ENCODE measurements at regions not wholly inside any gene's neighbourhood (a gene's known extent, or its start where the extent isn't known, plus 50 kb on each side); places are given as distances from the start of the nearest gene placed in this dataset.

DNA sequence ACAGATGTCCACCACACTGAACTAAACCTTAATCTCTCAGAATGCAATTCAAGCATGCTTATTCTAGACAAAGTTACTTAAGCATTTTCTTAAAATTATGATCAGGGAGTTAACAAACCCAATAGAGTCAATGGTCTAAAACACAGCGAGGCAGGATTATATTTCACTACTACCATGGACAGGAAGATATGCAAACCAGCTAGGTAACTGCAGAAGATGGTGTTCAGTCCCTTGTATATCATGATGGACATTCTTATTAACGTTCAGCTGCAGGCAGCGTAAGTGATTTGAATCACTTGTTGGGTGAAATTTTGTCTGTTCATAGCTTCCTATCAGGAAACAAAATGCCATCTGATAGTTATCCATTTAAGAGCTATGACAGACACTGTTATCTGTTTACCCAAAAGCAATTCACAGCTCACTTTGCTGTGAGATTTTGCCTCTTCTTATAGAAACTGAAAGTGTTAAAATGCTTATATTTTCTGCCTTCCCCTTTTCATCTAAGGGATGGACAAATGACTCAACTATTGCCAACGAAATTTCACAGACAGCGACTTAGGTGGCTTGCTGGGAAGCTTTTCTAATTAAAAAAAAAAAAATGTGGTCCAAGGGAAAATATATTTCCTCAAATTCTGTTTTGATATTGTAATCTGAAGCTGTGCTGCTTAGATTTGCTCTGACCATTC lies 591.9 kb downstream of the DACH1 start:
- H3K9me3 ChIP-seq (replicated peaks) = no peaks in the 10 kb centered on the region
- no peaks in the 10 kb centered on the region for H3K27me3 ChIP-seq
- H3K4me3 ChIP-seq = no peak overlapping the region
- no peaks in the 10 kb centered on the region for H3K4me1 ChIP-seq
- no peaks in the 10 kb centered on the region; the same call in 1 of the 2 replicates for H3K36me3 ChIP-seq
- H3K27ac ChIP-seq = no peak overlapping the region
- DNase-seq = no peak

DNA sequence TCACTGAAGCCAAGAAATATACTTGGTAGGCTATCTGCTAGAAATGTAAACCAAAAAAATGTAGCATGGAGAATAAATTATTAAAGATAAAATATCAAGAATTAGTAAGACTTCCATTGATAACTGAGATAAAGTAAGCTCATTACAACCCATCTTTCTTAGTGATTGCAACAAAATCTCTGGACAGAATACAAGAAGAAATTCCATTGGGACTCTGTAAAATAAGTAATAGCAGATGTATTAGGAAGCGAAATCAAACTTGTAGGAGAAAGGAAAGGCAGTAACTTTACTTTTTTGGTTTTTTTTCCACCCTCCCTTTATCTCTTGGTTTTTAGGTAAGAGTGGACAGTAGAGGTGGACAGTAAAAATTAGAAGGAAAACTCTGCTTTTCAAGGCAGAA lies 605.7 kb downstream of the DACH1 start:
- Histone ChIP-seq H3K27me3 (no peaks in the 10 kb centered on the region), H3K4me1 (no peaks in the 10 kb centered on the region), H3K9me3 (replicated peaks) (no peaks in the 10 kb centered on the region), H3K36me3 (no peaks in the 10 kb centered on the region), H3K27ac (no peak overlapping the region), H3K4me3 (no peak overlapping the region)
- no peak for DNase-seq

DNA sequence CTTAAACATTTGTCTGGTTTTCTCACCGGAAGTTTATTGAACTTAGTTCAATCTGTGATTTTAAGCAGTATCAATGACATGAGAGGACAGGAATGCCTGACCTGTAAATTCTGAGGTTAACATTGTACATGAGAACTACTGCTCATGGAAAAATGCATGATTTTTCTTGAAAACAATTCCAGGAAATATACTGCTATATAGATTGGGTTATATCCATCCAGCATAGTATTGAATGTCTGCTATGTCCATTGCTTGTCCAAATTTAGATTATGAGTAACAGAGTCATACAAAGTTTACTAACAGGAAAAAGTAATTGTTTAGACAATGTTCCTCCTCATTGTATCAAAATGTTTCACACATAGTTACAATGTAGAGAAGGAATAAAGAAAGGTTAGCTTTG lies 606.8 kb downstream of the DACH1 start:
- Histone ChIP-seq H3K9me3 (replicated peaks) (no peaks in the 10 kb centered on the region), H3K4me1 (no peaks in the 10 kb centered on the region), H3K27ac (no peak overlapping the region), H3K27me3 (no peaks in the 10 kb centered on the region), H3K36me3 (no peaks in the 10 kb centered on the region), H3K4me3 (no peak overlapping the region)
- no peak for DNase-seq

DNA sequence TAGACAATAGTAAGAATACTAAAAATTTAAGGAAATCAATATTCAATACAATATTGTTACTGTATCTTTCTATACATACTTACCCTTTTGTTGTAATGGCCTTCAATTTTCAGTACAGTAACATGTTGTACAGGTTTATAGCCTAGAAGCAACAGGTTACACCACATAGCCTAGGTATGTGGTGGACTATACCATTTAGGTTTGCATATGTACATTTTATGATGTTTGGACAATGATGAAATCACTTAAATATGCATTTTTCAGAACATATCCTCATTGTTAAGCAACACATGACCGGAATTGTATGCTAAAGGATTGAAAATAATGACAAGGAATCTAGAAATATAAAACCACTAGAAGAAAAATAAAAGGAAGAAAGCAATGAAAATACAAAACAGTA lies 611.4 kb downstream of the DACH1 start:
- Histone ChIP-seq H3K9me3 (replicated peaks) (no peaks in the 10 kb centered on the region), H3K4me3 (no peak overlapping the region), H3K27me3 (no peaks in the 10 kb centered on the region), H3K27ac (no peak overlapping the region), H3K36me3 (no peaks in the 10 kb centered on the region), H3K4me1 (0 out of 2 replicates have a peak, but pooled peaks cover 3% of the 10 kb centered on the region)
- no peak for DNase-seq

DNA sequence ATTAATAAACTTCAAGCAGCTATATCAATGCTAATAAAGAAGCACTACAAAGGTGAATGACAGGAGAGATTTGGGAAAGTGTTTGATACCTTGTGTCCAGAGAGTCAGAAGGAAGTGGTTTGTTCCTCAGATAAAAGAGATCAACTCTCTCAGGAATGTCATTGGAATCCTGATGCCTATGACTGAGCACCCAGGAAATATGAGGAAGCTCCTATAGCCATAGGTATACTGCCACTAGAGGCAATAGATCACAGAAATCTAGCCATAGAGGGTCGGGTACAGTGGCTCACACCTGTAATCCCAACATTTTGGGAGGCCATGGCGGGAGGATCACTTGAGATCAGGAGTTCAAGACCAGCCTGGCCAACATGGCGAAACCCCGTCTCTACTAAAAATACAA lies 612.6 kb downstream of the DACH1 start:
- Histone ChIP-seq H3K4me3 (no peak overlapping the region), H3K4me1 (0 out of 2 replicates have a peak, but pooled peaks cover 3% of the 10 kb centered on the region), H3K36me3 (no peaks in the 10 kb centered on the region), H3K27me3 (no peaks in the 10 kb centered on the region), H3K27ac (no peak overlapping the region), H3K9me3 (replicated peaks) (no peaks in the 10 kb centered on the region)
- DNase-seq = no peak

DNA sequence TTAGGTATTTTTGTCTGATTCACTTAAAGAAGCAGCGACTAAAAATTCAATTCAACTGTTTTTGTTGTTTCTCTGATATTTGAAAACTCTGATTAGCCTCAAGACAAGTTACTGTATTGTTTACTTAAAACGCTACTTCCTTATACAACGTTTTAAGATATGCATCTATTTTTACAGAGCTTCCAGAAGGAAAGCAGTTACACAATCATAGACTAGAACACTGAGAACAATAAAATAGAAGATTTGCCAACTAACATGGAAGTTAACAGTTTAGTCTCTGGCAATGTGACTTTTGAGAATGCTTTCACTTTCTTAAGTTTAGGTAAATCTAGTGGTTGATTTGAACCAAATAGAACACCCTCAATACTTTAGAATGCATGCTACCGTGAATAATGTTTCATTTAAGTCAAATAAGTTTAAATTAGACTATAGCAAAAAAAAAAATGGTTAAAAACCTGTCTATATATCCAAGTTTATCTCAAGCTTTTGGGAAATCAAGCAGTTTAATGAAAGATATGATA lies 614.8 kb downstream of the DACH1 start:
- DNase-seq = no peak
- Histone ChIP-seq H3K4me1 (0 out of 2 replicates have a peak, but pooled peaks cover 3% of the 10 kb centered on the region), H3K36me3 (no peaks in the 10 kb centered on the region), H3K27me3 (no peaks in the 10 kb centered on the region), H3K9me3 (replicated peaks) (no peaks in the 10 kb centered on the region), H3K4me3 (no peak overlapping the region), H3K27ac (no peak overlapping the region)

DNA sequence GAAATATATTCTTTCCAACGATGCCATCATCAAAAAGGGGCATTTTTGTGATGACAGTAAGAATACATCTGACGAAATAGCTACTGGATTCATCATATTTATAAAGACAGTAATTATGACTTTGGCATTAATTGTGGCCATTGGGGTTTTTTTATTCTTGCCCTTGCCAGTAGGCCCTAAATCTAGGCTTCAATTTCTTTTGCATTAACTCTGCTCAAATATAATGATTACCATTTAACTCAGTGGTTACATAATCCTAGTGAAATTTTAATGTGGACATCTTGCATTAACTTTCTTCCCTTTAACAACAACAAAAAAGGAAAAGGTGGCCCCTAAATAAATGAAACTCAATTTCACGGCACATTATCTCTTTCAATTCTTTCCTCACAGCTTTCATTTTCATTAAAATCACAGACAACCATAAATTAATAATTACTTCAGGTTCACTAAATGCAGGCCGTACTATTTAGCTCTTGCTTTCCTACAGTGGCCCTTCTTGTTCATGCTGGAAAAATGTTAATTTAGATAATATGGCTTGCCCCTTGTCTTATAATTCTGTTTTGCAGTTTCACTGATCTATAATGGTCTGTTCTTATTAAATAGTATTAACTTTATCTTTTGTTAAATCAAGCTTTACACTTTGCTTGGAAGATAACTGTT lies 615.6 kb downstream of the DACH1 start:
- Histone ChIP-seq H3K27me3 (no peaks in the 10 kb centered on the region), H3K4me1 (0 out of 2 replicates have a peak, but pooled peaks cover 3% of the 10 kb centered on the region), H3K9me3 (replicated peaks) (no peaks in the 10 kb centered on the region), H3K27ac (no peak overlapping the region), H3K36me3 (no peaks in the 10 kb centered on the region), H3K4me3 (no peak overlapping the region)
- DNase-seq = no peak

DNA sequence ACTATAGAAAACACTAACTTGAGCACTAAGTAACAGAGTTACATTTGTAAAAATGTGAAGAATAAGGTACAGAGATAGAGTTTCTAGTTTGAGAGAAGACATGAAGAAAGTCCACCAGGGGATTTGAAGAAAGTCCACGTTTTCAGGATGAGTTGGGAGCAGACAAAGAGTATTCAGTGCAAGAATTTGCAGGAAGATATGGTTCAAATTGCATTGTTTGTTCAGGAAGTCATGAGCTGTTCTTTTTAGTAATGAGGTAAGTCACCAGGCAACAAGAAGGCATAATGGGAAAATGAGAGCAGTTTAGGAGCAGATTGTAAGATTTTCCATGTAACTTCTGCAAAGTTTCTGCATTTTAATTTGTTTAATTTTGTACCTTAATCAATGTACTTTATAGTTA lies 618.0 kb downstream of the DACH1 start:
- Histone ChIP-seq H3K4me3 (no peak overlapping the region), H3K27me3 (no peaks in the 10 kb centered on the region), H3K4me1 (0 out of 2 replicates have a peak, but pooled peaks cover 3% of the 10 kb centered on the region), H3K36me3 (no peaks in the 10 kb centered on the region), H3K27ac (no peak overlapping the region), H3K9me3 (replicated peaks) (no peaks in the 10 kb centered on the region)
- no peak for DNase-seq

DNA sequence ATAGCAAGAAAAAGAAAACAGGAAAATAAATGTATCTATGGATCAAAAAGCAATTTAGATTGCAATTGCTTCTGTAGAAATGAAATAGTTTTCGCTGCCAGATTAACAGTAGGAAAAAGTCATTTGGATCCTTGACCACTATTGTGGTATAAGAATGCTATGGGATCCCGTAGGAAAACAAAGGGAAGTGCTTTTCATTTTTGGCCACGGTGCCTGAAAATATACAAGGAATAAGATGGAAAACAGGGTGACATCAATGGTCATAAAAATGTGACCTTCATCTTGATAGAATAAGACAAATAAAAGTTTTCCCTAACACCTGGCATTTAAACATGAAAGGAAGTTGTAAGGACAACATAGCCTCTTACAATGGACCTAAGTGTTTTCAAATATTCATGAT lies 622.8 kb downstream of the DACH1 start:
- no peaks in the 10 kb centered on the region; the same call in 1 of the 2 replicates for H3K4me1 ChIP-seq
- no peaks in the 10 kb centered on the region for H3K9me3 ChIP-seq (replicated peaks)
- DNase-seq = no peak
- no peak overlapping the region for H3K4me3 ChIP-seq
- H3K27ac ChIP-seq = no peak overlapping the region
- no peaks in the 10 kb centered on the region for H3K36me3 ChIP-seq
- no peaks in the 10 kb centered on the region for H3K27me3 ChIP-seq

DNA sequence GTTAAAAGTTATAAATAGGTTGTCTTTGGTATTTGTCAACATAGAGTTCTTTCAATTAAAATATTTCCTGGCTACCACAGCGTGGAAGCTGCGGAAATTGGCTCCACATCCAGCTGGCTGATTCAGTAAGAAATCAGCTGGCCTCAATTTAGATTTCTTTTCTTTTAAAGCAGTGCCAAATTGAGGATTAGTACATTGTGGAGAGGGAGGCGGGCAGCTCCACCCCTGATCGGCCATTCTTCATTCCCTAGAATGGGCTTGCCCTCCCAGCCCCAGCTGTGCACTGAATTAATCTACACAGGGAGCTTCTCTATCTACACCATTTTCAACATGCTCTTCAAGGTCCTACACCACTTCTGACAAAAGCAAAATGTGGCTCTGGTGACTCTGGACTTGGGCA lies 624.8 kb downstream of the DACH1 start:
- H3K36me3 ChIP-seq = no peaks in the 10 kb centered on the region
- no peaks in the 10 kb centered on the region for H3K9me3 ChIP-seq (replicated peaks)
- no peak overlapping the region for H3K27ac ChIP-seq
- DNase-seq = peak; percentile 20 to 34
- no peaks in the 10 kb centered on the region; the same call in 1 of the 2 replicates for H3K4me1 ChIP-seq
- H3K4me3 ChIP-seq = no peak overlapping the region
- H3K27me3 ChIP-seq = no peaks in the 10 kb centered on the region

DNA sequence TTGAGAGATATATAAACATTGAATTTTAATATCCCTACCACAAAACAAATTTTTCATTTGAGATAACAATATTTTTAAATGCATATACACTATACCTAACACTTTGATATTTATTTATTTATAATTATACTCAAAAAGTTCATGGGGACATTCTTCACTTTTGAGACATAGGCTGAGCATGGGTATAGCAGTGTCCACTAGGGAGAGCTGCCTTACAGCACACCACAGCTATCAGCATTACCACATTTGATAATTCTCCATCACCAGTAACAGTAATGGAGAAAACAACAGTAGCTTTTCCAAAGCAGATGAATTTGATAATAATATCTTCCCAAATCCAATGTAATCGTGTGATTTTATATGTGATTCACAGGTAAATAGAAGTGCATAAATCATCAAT lies 626.1 kb downstream of the DACH1 start:
- H3K9me3 ChIP-seq (replicated peaks) = no peaks in the 10 kb centered on the region
- no peak overlapping the region for H3K27ac ChIP-seq
- no peak overlapping the region for H3K4me3 ChIP-seq
- no peaks in the 10 kb centered on the region; the same call in 1 of the 2 replicates for H3K4me1 ChIP-seq
- peak; percentile 10 to 34 for DNase-seq
- no peaks in the 10 kb centered on the region for H3K27me3 ChIP-seq
- no peaks in the 10 kb centered on the region for H3K36me3 ChIP-seq

DNA sequence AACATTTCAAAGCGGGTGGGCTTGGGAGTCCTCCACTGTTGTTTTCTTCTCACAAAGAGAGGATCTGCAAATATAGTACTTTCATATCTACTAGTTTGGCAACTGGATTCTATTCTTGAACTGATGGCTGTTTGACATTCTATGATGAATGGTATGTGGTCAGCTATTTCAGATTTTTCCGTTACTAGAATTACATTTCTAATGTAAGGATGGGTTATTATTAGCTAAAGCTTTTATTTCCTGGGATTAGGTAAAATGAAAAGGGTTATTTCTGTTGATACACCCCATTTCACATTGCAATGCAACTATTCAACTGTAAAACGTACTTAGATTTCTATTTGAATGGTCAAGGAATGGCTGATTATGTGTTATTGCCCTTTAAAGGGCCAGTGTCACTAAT lies 629.7 kb downstream of the DACH1 start:
- DNase-seq = no peak
- H3K36me3 ChIP-seq = no peaks in the 10 kb centered on the region
- no peak overlapping the region for H3K4me3 ChIP-seq
- H3K27ac ChIP-seq = no peak overlapping the region
- H3K27me3 ChIP-seq = no peaks in the 10 kb centered on the region
- no peaks in the 10 kb centered on the region; the same call in 1 of the 2 replicates for H3K4me1 ChIP-seq
- no peaks in the 10 kb centered on the region for H3K9me3 ChIP-seq (replicated peaks)

DNA sequence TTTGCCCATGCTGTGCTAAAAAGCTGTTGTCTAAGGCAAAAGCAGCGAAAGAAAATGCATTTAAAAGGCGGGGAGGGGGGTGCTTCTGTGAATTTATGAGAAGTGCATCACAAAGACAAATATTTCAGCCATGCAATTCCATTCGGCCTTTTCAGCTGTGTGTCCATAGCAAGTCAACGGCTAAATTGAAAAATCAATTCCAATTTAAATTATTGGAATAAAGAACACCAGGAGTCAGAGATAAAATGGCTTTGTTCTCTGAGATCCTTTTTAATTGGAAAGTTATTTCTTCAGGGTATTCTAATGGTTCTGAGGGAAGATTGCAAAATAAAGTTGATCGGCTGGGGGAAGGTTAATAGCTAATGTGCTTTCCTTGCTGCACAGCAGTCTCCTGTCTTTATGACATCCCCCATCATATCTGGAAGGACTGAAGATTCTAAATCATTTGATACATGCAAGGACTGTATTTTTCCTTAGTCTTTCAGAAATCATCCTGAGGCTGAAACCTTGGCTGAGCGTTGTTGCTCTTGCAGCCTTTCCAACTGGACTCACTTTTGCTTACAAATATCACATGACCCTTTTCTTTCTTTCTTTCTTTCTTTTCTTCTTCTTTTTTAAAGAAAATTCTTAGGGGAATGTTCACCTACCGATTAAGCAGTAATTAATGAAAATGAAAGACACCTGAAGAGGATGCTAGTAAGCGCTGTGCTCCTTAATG lies 647.1 kb downstream of the DACH1 start:
- H3K27me3 ChIP-seq = no peaks in the 10 kb centered on the region
- H3K9me3 ChIP-seq (replicated peaks) = no peaks in the 10 kb centered on the region
- DNase-seq = no peak
- H3K36me3 ChIP-seq = no peaks in the 10 kb centered on the region
- H3K27ac ChIP-seq = no peak overlapping the region
- H3K4me1 ChIP-seq = no peaks in the 10 kb centered on the region
- no peak overlapping the region for H3K4me3 ChIP-seq

DNA sequence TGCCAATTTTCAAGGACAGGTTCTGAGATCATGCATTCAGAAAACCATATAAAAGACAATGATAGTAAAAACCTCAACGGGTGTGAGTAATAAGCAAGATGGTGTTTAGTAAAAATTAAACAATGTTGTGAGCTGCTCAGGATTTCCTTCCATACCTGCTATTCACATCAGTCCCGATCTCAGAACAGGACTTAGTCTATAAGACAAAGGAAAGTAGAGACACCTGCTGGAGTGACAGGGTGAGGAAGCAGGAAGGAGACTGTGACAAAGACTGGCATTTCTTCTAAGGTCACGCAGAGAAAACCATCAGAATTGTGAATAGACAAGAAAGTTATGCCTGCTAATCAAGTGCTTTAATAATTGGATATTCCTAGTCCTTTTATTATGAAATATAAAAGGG lies 648.0 kb downstream of the DACH1 start:
- Histone ChIP-seq H3K4me1 (no peaks in the 10 kb centered on the region), H3K36me3 (no peaks in the 10 kb centered on the region), H3K27me3 (no peaks in the 10 kb centered on the region), H3K9me3 (replicated peaks) (no peaks in the 10 kb centered on the region), H3K4me3 (no peak overlapping the region), H3K27ac (no peak overlapping the region)
- peak in 1 of 2 experiments; percentile 12 for DNase-seq

DNA sequence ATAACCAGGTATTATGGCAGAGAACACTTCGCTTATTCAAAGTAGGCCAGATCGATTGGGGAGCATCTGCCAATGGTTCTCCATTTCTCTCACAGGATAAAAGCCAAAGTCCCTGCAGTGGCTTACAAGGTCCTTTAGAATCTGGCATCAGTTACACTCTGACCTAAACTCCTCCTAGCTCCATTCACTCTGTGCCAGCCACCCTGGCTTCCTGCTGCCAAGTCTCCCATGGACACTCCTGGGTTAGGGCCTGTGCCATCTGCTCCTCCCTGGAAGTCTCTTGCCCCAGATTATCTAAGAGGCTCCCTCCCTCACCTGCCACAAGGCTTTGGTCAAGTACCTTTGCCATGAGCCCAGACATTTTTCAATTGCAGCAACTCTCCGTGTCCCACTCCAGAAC lies 649.2 kb downstream of the DACH1 start:
- Histone ChIP-seq H3K4me3 (no peak overlapping the region), H3K27ac (no peak overlapping the region), H3K9me3 (replicated peaks) (no peaks in the 10 kb centered on the region), H3K36me3 (no peaks in the 10 kb centered on the region), H3K27me3 (no peaks in the 10 kb centered on the region), H3K4me1 (no peaks in the 10 kb centered on the region)
- DNase-seq = no peak
